ENCODE measurements at regions not wholly inside any gene's neighbourhood (a gene's known extent, or its start where the extent isn't known, plus 50 kb on each side); places are given as distances from the start of the nearest gene placed in this dataset.
"Not testable (repeated sequence)": the region's sequence is repeated elsewhere in the genome, so short reads cannot be mapped to it uniquely, and the experiment has no call there.

DNA sequence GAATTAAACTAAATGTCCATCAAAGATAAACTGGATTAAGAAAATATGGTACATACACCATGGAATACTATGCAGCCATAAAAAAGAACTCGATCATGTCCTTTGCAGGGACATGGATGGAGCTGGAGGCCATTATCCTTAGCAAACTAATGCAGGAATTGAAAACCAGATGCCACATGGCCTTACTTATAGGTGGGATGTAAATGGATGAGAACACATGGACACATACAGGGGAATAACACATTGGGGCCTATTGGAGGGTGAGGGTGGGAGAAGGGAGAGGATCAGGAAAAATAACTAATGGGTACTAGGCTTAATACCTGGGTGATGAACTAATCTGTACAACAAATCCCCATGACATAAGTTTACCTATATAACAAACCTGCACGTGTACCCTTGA lies 192.0 kb upstream of the TOX3 start:
- H3K27ac ChIP-seq (ENCODE audit: low read depth, low read length); H3K9me3 ChIP-seq (ENCODE audit: control insufficient read depth, insufficient read depth, low read depth, low read length); H3K27me3 ChIP-seq (ENCODE audit: control insufficient read depth, insufficient read depth, low read length); H3K9ac ChIP-seq (ENCODE audit: low read length); H3K36me3 ChIP-seq (ENCODE audit: control insufficient read depth, insufficient read depth, low read length); H3K4me3 ChIP-seq (ENCODE audit: low read depth, low read length): not testable (repeated sequence)
- peaks cover 20% of the 10 kb centered on the region for H3K4me1 ChIP-seq (ENCODE audit: control insufficient read depth, insufficient read depth, low read length)

- Histone ChIP-seq H3K27me3 (ENCODE audit: control insufficient read depth, insufficient read depth, low read length) (no peaks in the 10 kb centered on the region), H3K36me3 (ENCODE audit: control insufficient read depth, insufficient read depth, low read length) (no peaks in the 10 kb centered on the region), H3K4me1 (ENCODE audit: control insufficient read depth, insufficient read depth, low read length) (no peaks in the 10 kb centered on the region), H3K9ac (ENCODE audit: low read length) (no peak overlapping the region), H3K27ac (ENCODE audit: low read depth, low read length) (no peak overlapping the region), H3K4me3 (ENCODE audit: low read depth, low read length) (no peak overlapping the region), H3K9me3 (ENCODE audit: control insufficient read depth, insufficient read depth, low read depth, low read length) (peaks cover 41% of the 10 kb centered on the region)
These were observed 184.4 kb upstream of the TOX3 start for GRCh38 chr16:52731219-52731875.

GRCh38 chr16:52729731-52730130 lies 182.8 kb upstream of the TOX3 start:
- H3K27ac ChIP-seq (ENCODE audit: low read depth, low read length) = no peak overlapping the region
- peaks cover 41% of the 10 kb centered on the region for H3K9me3 ChIP-seq (ENCODE audit: control insufficient read depth, insufficient read depth, low read depth, low read length)
- H3K4me3 ChIP-seq (ENCODE audit: low read depth, low read length) = no peak overlapping the region
- no peak overlapping the region for H3K9ac ChIP-seq (ENCODE audit: low read length)
- no peaks in the 10 kb centered on the region for H3K36me3 ChIP-seq (ENCODE audit: control insufficient read depth, insufficient read depth, low read length)
- no peaks in the 10 kb centered on the region for H3K27me3 ChIP-seq (ENCODE audit: control insufficient read depth, insufficient read depth, low read length)
- no peaks in the 10 kb centered on the region for H3K4me1 ChIP-seq (ENCODE audit: control insufficient read depth, insufficient read depth, low read length)

GRCh38 chr16:52727849-52728248 lies 180.9 kb upstream of the TOX3 start:
- H3K4me3 ChIP-seq (ENCODE audit: low read depth, low read length) = no peak overlapping the region
- no peaks in the 10 kb centered on the region for H3K27me3 ChIP-seq (ENCODE audit: control insufficient read depth, insufficient read depth, low read length)
- H3K9me3 ChIP-seq (ENCODE audit: control insufficient read depth, insufficient read depth, low read depth, low read length) = peaks cover 41% of the 10 kb centered on the region
- no peaks in the 10 kb centered on the region for H3K4me1 ChIP-seq (ENCODE audit: control insufficient read depth, insufficient read depth, low read length)
- H3K36me3 ChIP-seq (ENCODE audit: control insufficient read depth, insufficient read depth, low read length) = no peaks in the 10 kb centered on the region
- no peak overlapping the region for H3K9ac ChIP-seq (ENCODE audit: low read length)
- no peak overlapping the region for H3K27ac ChIP-seq (ENCODE audit: low read depth, low read length)

DNA sequence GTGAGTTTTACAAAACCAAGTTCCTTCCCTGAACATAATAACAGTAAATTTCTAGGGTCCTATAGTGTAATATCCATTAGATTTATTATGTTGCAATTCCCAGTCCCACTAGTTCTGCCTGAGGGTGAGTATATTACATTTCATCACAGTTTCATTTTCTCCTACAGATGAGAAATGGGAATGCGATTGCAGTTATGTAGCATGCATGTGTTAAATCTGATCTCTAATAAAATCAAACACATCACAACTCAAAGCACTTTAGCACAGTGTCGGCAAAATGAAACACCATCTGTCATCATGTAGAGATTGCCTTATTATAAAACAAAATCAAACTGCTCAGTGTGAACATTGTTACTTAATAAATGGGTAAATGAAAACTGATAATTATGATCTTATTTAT lies 180.5 kb upstream of the TOX3 start:
- H3K36me3 ChIP-seq (ENCODE audit: control insufficient read depth, insufficient read depth, low read length) = no peaks in the 10 kb centered on the region
- no peak overlapping the region for H3K4me3 ChIP-seq (ENCODE audit: low read depth, low read length)
- peaks cover 39% of the 10 kb centered on the region for H3K9me3 ChIP-seq (ENCODE audit: control insufficient read depth, insufficient read depth, low read depth, low read length)
- H3K27ac ChIP-seq (ENCODE audit: low read depth, low read length) = no peak overlapping the region
- H3K27me3 ChIP-seq (ENCODE audit: control insufficient read depth, insufficient read depth, low read length) = no peaks in the 10 kb centered on the region
- H3K4me1 ChIP-seq (ENCODE audit: control insufficient read depth, insufficient read depth, low read length) = no peaks in the 10 kb centered on the region
- H3K9ac ChIP-seq (ENCODE audit: low read length) = no peak overlapping the region

- Histone ChIP-seq H3K9me3 (ENCODE audit: control insufficient read depth, insufficient read depth, low read depth, low read length) (peaks cover 21% of the 10 kb centered on the region), H3K36me3 (ENCODE audit: control insufficient read depth, insufficient read depth, low read length) (no peaks in the 10 kb centered on the region), H3K4me3 (ENCODE audit: low read depth, low read length) (no peak overlapping the region), H3K27ac (ENCODE audit: low read depth, low read length) (no peak overlapping the region), H3K4me1 (ENCODE audit: control insufficient read depth, insufficient read depth, low read length) (no peaks in the 10 kb centered on the region), H3K27me3 (ENCODE audit: control insufficient read depth, insufficient read depth, low read length) (no peaks in the 10 kb centered on the region), H3K9ac (ENCODE audit: low read length) (no peak overlapping the region)
These were observed 178.5 kb upstream of the TOX3 start for GRCh38 chr16:52725461-52725860.

- H3K9me3 ChIP-seq (ENCODE audit: control insufficient read depth, insufficient read depth, low read depth, low read length) = peaks cover 18% of the 10 kb centered on the region
- H3K27ac ChIP-seq (ENCODE audit: low read depth, low read length) = no peak overlapping the region
- no peaks in the 10 kb centered on the region for H3K36me3 ChIP-seq (ENCODE audit: control insufficient read depth, insufficient read depth, low read length)
- no peak overlapping the region for H3K9ac ChIP-seq (ENCODE audit: low read length)
- H3K27me3 ChIP-seq (ENCODE audit: control insufficient read depth, insufficient read depth, low read length) = no peaks in the 10 kb centered on the region
- no peaks in the 10 kb centered on the region for H3K4me1 ChIP-seq (ENCODE audit: control insufficient read depth, insufficient read depth, low read length)
- no peak overlapping the region for H3K4me3 ChIP-seq (ENCODE audit: low read depth, low read length)
These were observed 178.1 kb upstream of the TOX3 start for GRCh38 chr16:52725043-52725442.

DNA sequence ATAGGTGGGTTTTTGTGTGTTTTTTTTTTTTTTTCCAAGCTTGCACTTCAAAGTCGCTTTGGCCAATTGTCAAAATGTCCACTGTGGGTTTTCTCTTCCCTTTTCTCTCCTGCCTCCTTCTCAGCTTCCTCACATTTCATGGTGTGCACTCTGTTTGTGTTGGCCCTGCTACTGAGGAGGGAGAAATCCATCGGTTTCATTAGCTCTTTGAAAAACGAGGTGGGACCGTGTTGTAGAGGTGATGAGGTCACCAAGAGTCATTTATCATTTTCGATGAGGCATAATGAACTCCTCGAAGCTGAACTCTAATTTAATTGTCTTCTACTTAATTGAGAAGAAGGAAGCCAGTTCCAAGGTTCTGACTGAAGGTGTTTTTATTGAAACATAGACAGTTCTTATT lies 174.4 kb upstream of the TOX3 start:
- Histone ChIP-seq H3K9me3 (ENCODE audit: control insufficient read depth, insufficient read depth, low read depth, low read length) (no peaks in the 10 kb centered on the region), H3K4me3 (ENCODE audit: low read depth, low read length) (no peak overlapping the region), H3K36me3 (ENCODE audit: control insufficient read depth, insufficient read depth, low read length) (no peaks in the 10 kb centered on the region), H3K27ac (ENCODE audit: low read depth, low read length) (no peak overlapping the region), H3K4me1 (ENCODE audit: control insufficient read depth, insufficient read depth, low read length) (no peaks in the 10 kb centered on the region), H3K27me3 (ENCODE audit: control insufficient read depth, insufficient read depth, low read length) (no peaks in the 10 kb centered on the region), H3K9ac (ENCODE audit: low read length) (no peak overlapping the region)

DNA sequence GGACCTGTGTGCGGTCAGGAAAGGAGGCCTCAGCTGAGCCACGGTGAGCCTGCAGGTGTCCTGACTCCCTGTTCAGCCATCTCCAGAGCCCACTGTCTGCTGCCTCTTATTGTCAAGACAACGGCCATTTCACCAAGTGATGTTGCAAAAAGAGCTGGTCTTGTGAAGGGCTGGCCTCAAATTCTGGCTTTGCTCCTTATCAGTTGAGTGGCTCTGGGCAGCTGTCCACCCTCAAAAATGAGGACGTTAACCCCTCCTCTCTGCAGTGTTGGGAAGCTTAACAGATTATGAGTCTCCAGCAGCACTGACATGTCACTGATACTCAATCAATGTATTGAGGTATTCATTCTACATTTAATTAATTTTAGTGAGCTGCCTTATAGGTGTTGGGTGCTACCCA lies 171.1 kb upstream of the TOX3 start:
- no peak overlapping the region for H3K9ac ChIP-seq (ENCODE audit: low read length)
- H3K36me3 ChIP-seq (ENCODE audit: control insufficient read depth, insufficient read depth, low read length) = no peaks in the 10 kb centered on the region
- H3K27me3 ChIP-seq (ENCODE audit: control insufficient read depth, insufficient read depth, low read length) = no peaks in the 10 kb centered on the region
- no peaks in the 10 kb centered on the region for H3K9me3 ChIP-seq (ENCODE audit: control insufficient read depth, insufficient read depth, low read depth, low read length)
- H3K4me1 ChIP-seq (ENCODE audit: control insufficient read depth, insufficient read depth, low read length) = no peaks in the 10 kb centered on the region
- H3K4me3 ChIP-seq (ENCODE audit: low read depth, low read length) = no peak overlapping the region
- H3K27ac ChIP-seq (ENCODE audit: low read depth, low read length) = no peak overlapping the region

DNA sequence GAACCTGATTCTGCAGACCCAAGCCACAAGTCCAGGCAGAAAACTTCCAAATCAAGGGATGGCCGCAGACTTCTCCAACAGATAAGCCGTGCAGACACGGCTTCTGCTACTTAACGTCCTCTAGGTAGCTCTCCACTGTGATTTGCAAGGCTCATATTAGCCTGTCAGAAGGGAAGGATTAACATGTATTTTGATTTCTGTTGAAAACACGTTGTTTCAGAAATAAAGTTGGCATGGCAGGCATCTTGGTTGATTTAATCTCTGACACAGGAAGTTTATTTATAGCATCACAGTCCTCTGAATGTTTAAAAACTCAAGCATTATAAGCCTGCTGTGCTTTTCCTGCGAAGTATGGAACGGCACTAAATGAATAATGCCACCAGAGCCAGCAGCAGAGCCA lies 166.8 kb upstream of the TOX3 start:
- H3K27ac ChIP-seq (ENCODE audit: low read depth, low read length) = no peak overlapping the region
- no peaks in the 10 kb centered on the region for H3K36me3 ChIP-seq (ENCODE audit: control insufficient read depth, insufficient read depth, low read length)
- no peaks in the 10 kb centered on the region for H3K9me3 ChIP-seq (ENCODE audit: control insufficient read depth, insufficient read depth, low read depth, low read length)
- H3K4me3 ChIP-seq (ENCODE audit: low read depth, low read length) = no peak overlapping the region
- H3K9ac ChIP-seq (ENCODE audit: low read length) = no peak overlapping the region
- no peaks in the 10 kb centered on the region for H3K4me1 ChIP-seq (ENCODE audit: control insufficient read depth, insufficient read depth, low read length)
- no peaks in the 10 kb centered on the region for H3K27me3 ChIP-seq (ENCODE audit: control insufficient read depth, insufficient read depth, low read length)

GRCh38 chr16:52709306-52709705 lies 162.4 kb upstream of the TOX3 start:
- no peak overlapping the region for H3K4me3 ChIP-seq (ENCODE audit: low read depth, low read length)
- no peaks in the 10 kb centered on the region for H3K27me3 ChIP-seq (ENCODE audit: control insufficient read depth, insufficient read depth, low read length)
- H3K27ac ChIP-seq (ENCODE audit: low read depth, low read length) = no peak overlapping the region
- H3K4me1 ChIP-seq (ENCODE audit: control insufficient read depth, insufficient read depth, low read length) = 0 out of 2 replicates have a peak, but pooled peaks cover 3% of the 10 kb centered on the region
- H3K9me3 ChIP-seq (ENCODE audit: control insufficient read depth, insufficient read depth, low read depth, low read length) = no peaks in the 10 kb centered on the region
- H3K9ac ChIP-seq (ENCODE audit: low read length) = no peak overlapping the region
- no peaks in the 10 kb centered on the region for H3K36me3 ChIP-seq (ENCODE audit: control insufficient read depth, insufficient read depth, low read length)

DNA sequence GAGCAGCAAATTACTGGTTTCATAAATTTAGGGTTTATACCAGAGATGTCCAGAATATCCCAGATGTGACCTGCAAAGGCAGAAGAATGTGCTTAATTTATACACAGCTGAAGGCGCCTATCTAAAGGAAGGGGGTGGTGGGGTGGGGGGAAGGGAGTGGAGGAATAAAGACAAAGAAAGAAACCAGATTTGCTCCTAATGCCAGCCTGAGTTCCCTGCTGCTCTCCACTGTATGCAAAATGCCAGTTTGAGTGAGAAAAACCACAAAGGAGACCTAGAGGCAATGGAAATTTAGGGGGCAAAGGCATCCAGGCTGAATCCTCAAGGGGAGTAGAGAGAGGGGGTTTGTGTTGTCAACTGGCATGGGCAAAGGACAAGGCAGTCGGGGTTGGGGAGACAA lies 161.5 kb upstream of the TOX3 start:
- H3K9me3 ChIP-seq (ENCODE audit: control insufficient read depth, insufficient read depth, low read depth, low read length) = no peaks in the 10 kb centered on the region
- no peaks in the 10 kb centered on the region for H3K36me3 ChIP-seq (ENCODE audit: control insufficient read depth, insufficient read depth, low read length)
- 0 out of 2 replicates have a peak, but pooled peaks cover 3% of the 10 kb centered on the region for H3K4me1 ChIP-seq (ENCODE audit: control insufficient read depth, insufficient read depth, low read length)
- no peak overlapping the region for H3K27ac ChIP-seq (ENCODE audit: low read depth, low read length)
- no peak overlapping the region for H3K9ac ChIP-seq (ENCODE audit: low read length)
- no peak overlapping the region for H3K4me3 ChIP-seq (ENCODE audit: low read depth, low read length)
- no peaks in the 10 kb centered on the region for H3K27me3 ChIP-seq (ENCODE audit: control insufficient read depth, insufficient read depth, low read length)

Measured in HUES6 (cell line).